T-helper 1 cell (primary cell): ENCODE measurements at regions not wholly inside any gene's neighbourhood (a gene's known extent, or its start where the extent isn't known, plus 50 kb on each side); places are given as distances from the start of the nearest gene placed in this dataset.
"Not testable (repeated sequence)": the region's sequence is repeated elsewhere in the genome, so short reads cannot be mapped to it uniquely, and the experiment has no call there.

Source experiments
- DNase-seq, 5 donors: peaks; one replicate each; pipeline ENCODE4 v3.0.0-alpha.2; 2012 to 2020

GRCh38 chr21:18832950-18833349 lies 429.4 kb upstream of the TMPRSS15 start:
- no peak for DNase-seq

- not testable (repeated sequence) for DNase-seq
Observed at GRCh38 chr21:18834121-18834520, 430.5 kb upstream of the TMPRSS15 start.

- DNase-seq = no peak
Observed at GRCh38 chr21:18840239-18840638, 436.7 kb upstream of the TMPRSS15 start.

GRCh38 chr21:18857606-18858005 lies 454.0 kb upstream of the TMPRSS15 start:
- not testable (repeated sequence) for DNase-seq

- no peak for DNase-seq
Observed at GRCh38 chr21:18869104-18869503, 465.5 kb upstream of the TMPRSS15 start.

GRCh38 chr21:18877917-18878316 lies 474.3 kb upstream of the TMPRSS15 start:
- no peak for DNase-seq

GRCh38 chr21:18887922-18888602 lies 484.5 kb upstream of the TMPRSS15 start:
- DNase-seq = no peak

GRCh38 chr21:18893406-18893805 lies 489.8 kb upstream of the TMPRSS15 start:
- DNase-seq = no peak

GRCh38 chr21:18894387-18894786 lies 490.8 kb upstream of the TMPRSS15 start:
- DNase-seq = no peak

GRCh38 chr21:18899261-18899660 lies 495.7 kb upstream of the TMPRSS15 start:
- DNase-seq = no peak

GRCh38 chr21:18902660-18903059 lies 499.1 kb upstream of the TMPRSS15 start:
- DNase-seq = no peak

GRCh38 chr21:18907076-18907475 lies 503.5 kb upstream of the TMPRSS15 start:
- no peak for DNase-seq

GRCh38 chr21:18908641-18909040 lies 505.1 kb upstream of the TMPRSS15 start:
- no peak for DNase-seq

- no peak for DNase-seq
Observed at GRCh38 chr21:18913914-18914313, 510.3 kb upstream of the TMPRSS15 start.

GRCh38 chr21:18914570-18914969 lies 511.0 kb upstream of the TMPRSS15 start:
- no peak for DNase-seq

GRCh38 chr21:18917622-18918021 lies 514.0 kb upstream of the TMPRSS15 start:
- no peak for DNase-seq

- DNase-seq = no peak
Observed at GRCh38 chr21:18931237-18931636, 527.7 kb upstream of the TMPRSS15 start.

- DNase-seq = no peak
Observed at GRCh38 chr21:18937337-18937736, 533.8 kb upstream of the TMPRSS15 start.

GRCh38 chr21:18940791-18941190 lies 537.2 kb upstream of the TMPRSS15 start:
- DNase-seq = no peak

- no peak for DNase-seq
Observed at GRCh38 chr21:18950045-18950740, 546.6 kb upstream of the TMPRSS15 start.

- DNase-seq = no peak
Observed at GRCh38 chr21:18951271-18952038, 547.9 kb upstream of the TMPRSS15 start.

- DNase-seq = no peak
Observed at GRCh38 chr21:18954441-18954844, 550.9 kb upstream of the TMPRSS15 start.

GRCh38 chr21:18959817-18960216 lies 556.2 kb upstream of the TMPRSS15 start:
- DNase-seq = no peak

GRCh38 chr21:18960306-18960705 lies 556.7 kb upstream of the TMPRSS15 start:
- no peak for DNase-seq
